ENCODE measurements at regions not wholly inside any gene's neighbourhood (a gene's known extent, or its start where the extent isn't known, plus 50 kb on each side); places are given as distances from the start of the nearest gene placed in this dataset.
A peak's percentile ranks its signal among the peaks of the same experiment; 100 is the strongest.

DNA sequence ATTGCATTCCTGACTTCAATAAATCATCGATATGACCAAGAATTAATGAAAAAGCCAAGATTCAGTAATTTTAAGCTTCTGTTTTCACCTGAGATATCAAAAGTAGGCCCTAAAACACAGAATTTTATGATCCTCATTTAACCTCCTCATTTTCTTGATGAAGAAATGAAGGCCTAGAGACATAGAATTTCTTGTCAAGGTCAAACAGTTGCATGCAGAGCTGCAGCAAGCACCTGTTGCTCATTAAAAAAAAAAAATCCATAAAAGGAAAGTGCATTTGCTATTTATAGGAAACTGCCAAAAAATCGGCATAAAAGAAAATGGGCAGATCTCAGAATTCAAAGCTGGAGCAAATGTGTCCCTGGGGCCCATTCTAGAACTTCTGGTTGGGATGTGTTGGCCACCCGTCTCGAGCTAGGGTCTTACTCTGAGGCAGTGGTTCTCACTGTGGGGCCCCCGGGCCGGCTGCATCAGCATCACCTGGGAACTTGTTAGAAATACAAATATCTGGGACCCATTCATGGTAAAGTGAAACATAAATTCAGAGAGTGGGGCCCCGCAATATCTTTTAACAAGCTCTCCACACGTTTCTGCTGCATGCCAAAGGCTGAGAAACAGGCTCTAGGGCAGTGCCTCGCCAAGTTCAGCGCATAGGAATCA lies 224.7 kb upstream of the UBL3 start:
- TF ChIP-seq, protein P1, sequence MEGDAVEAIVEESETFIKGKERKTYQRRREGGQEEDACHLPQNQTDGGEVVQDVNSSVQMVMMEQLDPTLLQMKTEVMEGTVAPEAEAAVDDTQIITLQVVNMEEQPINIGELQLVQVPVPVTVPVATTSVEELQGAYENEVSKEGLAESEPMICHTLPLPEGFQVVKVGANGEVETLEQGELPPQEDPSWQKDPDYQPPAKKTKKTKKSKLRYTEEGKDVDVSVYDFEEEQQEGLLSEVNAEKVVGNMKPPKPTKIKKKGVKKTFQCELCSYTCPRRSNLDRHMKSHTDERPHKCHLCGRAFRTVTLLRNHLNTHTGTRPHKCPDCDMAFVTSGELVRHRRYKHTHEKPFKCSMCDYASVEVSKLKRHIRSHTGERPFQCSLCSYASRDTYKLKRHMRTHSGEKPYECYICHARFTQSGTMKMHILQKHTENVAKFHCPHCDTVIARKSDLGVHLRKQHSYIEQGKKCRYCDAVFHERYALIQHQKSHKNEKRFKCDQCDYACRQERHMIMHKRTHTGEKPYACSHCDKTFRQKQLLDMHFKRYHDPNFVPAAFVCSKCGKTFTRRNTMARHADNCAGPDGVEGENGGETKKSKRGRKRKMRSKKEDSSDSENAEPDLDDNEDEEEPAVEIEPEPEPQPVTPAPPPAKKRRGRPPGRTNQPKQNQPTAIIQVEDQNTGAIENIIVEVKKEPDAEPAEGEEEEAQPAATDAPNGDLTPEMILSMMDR (IDR thresholded peaks at IDR 0.05; ENCODE audit: insufficient read depth, low read depth, low read length, missing control alignments), result no peak
- no peak overlapping the region for H3K4me3 ChIP-seq (ENCODE audit: low read length)
- no peak for DNase-seq (ENCODE audit: low read depth)

DNA sequence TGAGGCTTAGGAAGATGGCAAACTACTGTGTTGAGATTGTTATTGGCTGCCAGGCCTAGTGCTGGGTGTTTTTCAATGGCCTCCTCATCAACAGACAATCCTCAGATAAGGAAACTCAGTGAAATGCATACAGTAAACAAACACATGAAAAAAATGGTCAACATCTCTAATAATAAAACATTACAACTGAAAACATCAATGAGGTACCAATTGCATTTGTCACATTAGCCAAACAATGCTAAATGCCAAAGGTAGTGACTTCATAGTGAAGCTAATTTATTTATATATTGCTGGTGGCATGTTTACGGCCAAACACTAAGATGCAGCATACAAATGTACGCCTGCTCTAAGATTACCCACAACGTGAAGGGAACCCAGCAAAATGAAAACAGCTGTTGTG lies 224.0 kb upstream of the UBL3 start:
- TF ChIP-seq, protein P1 (IDR thresholded peaks at IDR 0.05; ENCODE audit: insufficient read depth, low read depth, low read length, missing control alignments), result no peak
- no peak overlapping the region for H3K4me3 ChIP-seq (ENCODE audit: low read length)
- no peak for DNase-seq (ENCODE audit: low read depth)

DNA sequence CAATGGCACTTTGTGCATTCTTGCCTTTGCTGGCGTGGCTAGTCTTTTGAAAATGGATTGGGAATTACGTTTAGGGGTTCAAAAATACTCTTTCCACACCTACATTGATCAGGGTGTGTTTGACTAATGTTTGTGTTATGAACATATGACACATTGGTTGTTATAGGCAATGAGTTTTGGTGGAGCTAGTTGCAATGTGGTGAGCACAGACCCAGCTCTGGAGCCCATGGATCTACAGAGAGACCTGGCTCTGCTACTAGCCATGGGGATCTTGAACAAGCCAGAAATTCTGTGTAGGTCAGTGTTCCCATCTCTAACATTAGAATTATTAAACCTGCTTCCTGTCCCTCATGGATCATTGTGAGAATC lies 222.4 kb upstream of the UBL3 start:
- no peak for DNase-seq (ENCODE audit: low read depth)
- TF ChIP-seq, protein P1 (IDR thresholded peaks at IDR 0.05; ENCODE audit: insufficient read depth, low read depth, low read length, missing control alignments), result no peak
- H3K4me3 ChIP-seq (ENCODE audit: low read length), result no peak overlapping the region

DNA sequence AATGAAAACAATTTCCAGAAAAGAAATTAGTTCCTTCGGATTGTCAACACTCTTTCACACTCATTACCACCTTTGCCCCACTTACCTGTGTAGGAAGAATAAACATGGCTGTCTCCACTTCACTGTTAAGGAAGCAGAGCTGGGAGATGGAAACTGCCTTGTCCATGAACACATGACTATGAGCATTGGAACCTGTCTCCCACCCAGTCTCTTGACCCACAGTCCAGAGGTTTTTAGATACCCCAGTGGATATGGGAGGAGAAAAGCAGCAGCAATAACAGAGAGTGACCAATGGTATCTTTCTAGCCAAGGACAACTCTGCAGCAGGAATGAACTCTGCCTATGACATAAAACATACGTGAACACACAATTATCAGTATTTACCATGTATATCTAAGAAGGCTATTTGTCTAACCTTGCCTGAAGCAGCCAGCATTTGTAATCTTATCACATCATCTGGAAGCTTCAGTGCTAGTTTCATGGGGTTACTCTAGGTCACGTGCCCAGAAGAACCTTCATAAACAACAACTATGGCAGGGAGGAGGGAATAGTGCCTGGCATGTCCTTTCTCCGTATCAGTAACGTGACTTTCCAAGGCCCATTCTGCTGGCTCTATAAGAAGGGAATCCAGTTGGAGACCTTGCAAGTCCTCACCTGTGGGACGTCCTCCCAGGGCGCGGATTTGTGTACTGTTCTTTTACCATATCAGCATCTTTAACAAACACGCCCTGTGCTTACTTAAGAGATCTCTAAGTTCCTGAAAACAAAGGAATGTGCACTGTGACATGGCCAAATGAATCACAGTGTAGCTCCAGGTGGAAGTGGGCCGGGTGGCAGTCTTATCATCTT lies 221.8 kb upstream of the UBL3 start:
- H3K4me3 ChIP-seq (ENCODE audit: low read length), result no peak overlapping the region
- TF ChIP-seq, protein P1 (IDR thresholded peaks at IDR 0.05; ENCODE audit: insufficient read depth, low read depth, low read length, missing control alignments), result no peak
- peak; percentile 74 for DNase-seq (ENCODE audit: low read depth)

DNA sequence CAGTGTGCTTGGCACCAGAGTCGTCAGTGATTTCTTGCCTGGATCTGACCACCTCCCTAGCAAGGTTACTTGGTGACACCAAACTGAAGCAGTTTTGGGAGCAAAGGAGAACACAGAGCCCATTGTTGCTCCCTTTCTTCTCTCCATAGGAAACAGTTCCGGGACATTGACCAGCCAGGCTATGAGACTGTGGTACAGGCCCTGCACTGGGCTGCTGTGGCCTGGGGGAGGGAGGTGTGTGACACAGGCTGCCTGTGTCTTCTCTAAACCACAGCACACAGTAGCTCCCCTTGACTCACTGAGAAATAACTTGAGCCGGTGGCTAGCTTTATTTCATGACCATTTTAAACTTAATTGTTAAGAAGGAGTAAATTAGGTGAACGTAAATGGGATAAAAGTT lies 214.8 kb upstream of the UBL3 start:
- H3K4me3 ChIP-seq (ENCODE audit: low read length), result no peak overlapping the region
- TF ChIP-seq, protein P1 (IDR thresholded peaks at IDR 0.05; ENCODE audit: insufficient read depth, low read depth, low read length, missing control alignments), result no peak
- no peak for DNase-seq (ENCODE audit: low read depth)

DNA sequence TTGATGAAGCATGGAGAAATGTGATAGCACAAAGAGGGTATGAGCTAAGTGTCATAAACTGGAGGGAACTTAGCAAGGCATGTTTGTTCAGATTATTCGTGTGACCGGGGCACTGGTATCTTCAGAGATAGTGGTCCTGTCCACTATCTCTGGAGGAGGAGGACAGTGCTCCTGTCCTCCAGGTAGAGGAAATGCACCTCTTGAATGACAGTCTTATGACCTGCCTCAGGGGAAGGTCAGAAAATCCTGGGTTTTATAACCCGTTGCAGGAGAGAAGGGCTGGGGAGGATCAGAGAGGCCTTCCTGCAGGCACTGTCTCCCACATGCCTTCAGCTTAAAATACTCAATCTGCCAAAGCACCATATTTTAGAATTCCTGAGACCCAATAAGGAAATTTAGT lies 213.5 kb upstream of the UBL3 start:
- no peak for DNase-seq (ENCODE audit: low read depth)
- TF ChIP-seq, protein P1 (IDR thresholded peaks at IDR 0.05; ENCODE audit: insufficient read depth, low read depth, low read length, missing control alignments), result no peak
- H3K4me3 ChIP-seq (ENCODE audit: low read length), result no peak overlapping the region

Measured in epithelial cell of esophagus (primary cell).